ENCODE measurements at regions not wholly inside any gene's neighbourhood (a gene's known extent, or its start where the extent isn't known, plus 50 kb on each side); places are given as distances from the start of the nearest gene placed in this dataset.

DNA sequence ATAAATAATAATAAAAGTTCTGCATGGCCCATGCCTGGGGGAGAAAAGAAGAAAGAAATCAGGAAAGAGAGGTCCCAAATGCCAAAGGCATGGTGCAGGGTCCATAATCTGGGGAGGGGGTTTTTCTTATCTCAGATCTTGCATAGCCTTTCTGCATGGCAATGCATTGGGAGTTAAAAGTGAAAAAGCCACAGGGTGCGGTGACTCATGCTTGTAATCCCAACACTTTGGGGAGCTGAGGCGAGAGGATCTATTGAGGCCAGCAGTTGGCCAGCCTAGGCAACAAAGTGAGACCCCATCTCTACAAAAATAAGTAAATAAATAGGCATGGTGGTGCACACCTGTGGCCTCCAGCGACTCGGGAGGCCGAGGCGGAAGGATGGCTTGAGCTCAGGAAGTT is 76.8 kb upstream of the GATA2 start:
- peaks cover 15% of the 10 kb centered on the region for H3K27me3 Mint-ChIP-seq (ENCODE audit: low read depth)
- no peaks in the 10 kb centered on the region for H3K9me3 Mint-ChIP-seq
- H3K27ac Mint-ChIP-seq, result no peak overlapping the region
- CTCF ChIA-PET, result interaction anchor here (1.1 kb wide), 1 partner anchor 39 kb away, joined by 3 read pairs; no protein-coding TSS in a partner anchor
- H3K4me1 Mint-ChIP-seq (ENCODE audit: low read depth), result peaks cover 18% of the 10 kb centered on the region
- intact Hi-C loops (cut with micrococcal nuclease), result loop anchor here (5.0 kb wide), 1 partner anchor 77 kb away; the partner anchor contains the start of gene GATA2
- H3K4me3 Mint-ChIP-seq, result no peak overlapping the region
- DNase-seq, result no peak
- H3K36me3 Mint-ChIP-seq (ENCODE audit: low read depth), result no peaks in the 10 kb centered on the region

DNA sequence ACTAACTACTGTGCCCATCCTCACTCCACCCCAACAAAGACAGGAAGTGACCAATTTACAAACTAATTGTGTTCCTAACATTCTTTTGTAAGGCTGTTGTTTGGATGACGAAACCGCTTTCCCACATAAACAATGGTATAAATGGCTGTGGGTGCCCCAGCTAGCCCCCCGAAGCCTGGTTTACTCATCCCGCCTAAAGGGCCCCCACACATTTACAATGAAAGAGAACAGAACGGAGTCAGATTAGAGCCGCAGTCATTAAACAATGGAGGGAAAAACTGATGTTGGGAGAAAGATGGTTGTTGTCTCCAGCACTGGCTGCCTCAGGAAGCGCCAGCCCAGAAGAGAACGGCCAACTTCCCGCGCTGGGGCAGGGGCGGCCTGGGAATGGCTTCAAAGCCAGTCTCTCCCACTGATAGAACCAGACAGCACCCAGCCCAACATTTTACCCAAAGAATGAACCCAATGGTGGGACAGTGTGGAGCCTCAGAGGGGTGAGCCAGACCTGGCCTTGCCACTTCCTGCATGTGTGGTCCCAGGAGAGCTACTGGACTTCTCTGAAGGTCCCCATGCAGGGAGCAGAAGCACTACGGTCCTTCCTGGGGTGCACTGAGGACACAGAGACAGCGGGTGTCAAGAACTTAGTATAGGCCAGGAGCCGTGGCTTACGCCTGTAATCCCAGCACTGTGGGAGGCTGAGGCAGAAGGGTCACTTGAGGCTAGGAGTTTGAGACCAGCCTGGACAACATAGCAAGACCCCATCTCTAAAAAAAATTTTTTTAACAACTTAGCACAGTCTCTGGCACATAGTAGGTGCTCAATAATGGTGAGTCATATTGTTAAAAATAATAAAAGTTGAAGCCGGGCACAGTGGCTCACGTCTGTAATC is 75.8 kb upstream of the GATA2 start:
- DNase-seq, result no peak
- Mint-ChIP-seq H3K36me3 (ENCODE audit: low read depth) (no peaks in the 10 kb centered on the region), H3K27me3 (ENCODE audit: low read depth) (peaks cover 12% of the 10 kb centered on the region), H3K4me3 (no peak overlapping the region), H3K27ac (no peak overlapping the region), H3K9me3 (no peaks in the 10 kb centered on the region), H3K4me1 (ENCODE audit: low read depth) (peaks cover 16% of the 10 kb centered on the region)
- CTCF ChIA-PET, result interaction anchor here (1.1 kb wide), 1 partner anchor 12 kb away, joined by 6 read pairs; no protein-coding TSS in a partner anchor
- intact Hi-C loops (cut with micrococcal nuclease), result no loop called here

DNA sequence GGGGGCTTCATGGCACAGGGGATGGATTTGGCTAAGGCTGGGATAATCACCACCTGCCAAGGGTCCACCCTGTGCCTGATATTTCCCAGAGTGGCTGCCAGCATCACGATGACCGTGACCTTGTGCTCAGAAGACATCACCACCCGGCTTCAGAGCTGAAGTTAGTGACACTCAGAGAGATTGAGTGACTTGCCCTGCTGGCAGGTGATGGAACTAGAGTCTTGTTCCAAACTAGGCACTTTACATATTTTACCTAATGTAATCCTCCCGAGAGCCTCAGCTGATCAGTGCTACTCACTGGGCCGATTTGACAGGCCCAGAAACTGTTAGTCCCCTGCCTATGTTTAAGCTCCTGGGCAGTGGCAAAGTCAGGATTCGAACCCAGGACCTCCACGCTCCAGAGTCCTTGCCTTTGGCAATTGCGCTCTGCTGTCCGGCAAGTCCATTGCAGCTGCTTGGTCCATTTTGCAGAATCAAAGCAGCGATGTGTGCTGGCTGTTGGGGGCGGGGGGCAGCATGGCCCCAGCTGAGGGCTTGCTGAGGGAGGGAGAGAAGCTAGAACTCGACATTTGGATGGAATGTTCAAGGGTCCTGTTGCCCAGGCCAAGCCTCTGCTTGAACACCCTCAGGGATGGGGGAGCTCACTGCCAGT is 74.8 kb upstream of the GATA2 start:
- Mint-ChIP-seq H3K27me3 (ENCODE audit: low read depth) (peaks cover 9% of the 10 kb centered on the region), H3K36me3 (ENCODE audit: low read depth) (no peaks in the 10 kb centered on the region), H3K4me3 (no peak overlapping the region), H3K4me1 (ENCODE audit: low read depth) (peaks cover 6% of the 10 kb centered on the region), H3K27ac (no peak overlapping the region), H3K9me3 (no peaks in the 10 kb centered on the region)
- DNase-seq, result no peak
- intact Hi-C loops (cut with micrococcal nuclease), result no loop called here
- CTCF ChIA-PET, result interaction anchor here (1.1 to 1.4 kb wide), 2 partner anchors 11 to 39 kb away, joined by 6 to 7 read pairs; no protein-coding TSS in a partner anchor

DNA sequence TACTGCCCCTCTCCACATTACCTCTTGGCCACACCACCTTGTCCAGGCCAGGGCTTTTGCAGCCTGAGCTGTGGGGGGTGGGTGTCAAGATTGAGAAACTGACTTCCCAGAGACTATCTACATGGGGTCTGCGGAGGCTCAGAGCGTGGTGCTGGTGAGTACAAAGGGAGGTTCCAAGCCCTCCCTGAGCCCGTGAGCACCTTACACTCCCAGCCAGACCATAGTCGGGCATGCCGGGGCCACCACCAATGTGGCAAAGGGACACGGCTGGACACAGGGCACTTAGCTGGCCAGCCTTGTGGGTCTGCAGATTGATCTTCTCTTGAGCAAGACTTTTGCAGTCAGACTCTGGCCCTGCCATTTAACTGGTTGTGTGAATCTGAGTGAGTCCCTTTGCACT is 74.1 kb upstream of the GATA2 start:
- Mint-ChIP-seq H3K9me3 (no peaks in the 10 kb centered on the region), H3K4me3 (no peak overlapping the region), H3K27ac (no peak overlapping the region), H3K36me3 (ENCODE audit: low read depth) (no peaks in the 10 kb centered on the region), H3K4me1 (ENCODE audit: low read depth) (no peaks in the 10 kb centered on the region), H3K27me3 (ENCODE audit: low read depth) (peaks cover 9% of the 10 kb centered on the region)
- CTCF ChIA-PET, result interaction anchor here (1.4 kb wide), 1 partner anchor 40 kb away, joined by 7 read pairs; no protein-coding TSS in a partner anchor
- intact Hi-C loops (cut with micrococcal nuclease), result no loop called here
- no peak for DNase-seq

DNA sequence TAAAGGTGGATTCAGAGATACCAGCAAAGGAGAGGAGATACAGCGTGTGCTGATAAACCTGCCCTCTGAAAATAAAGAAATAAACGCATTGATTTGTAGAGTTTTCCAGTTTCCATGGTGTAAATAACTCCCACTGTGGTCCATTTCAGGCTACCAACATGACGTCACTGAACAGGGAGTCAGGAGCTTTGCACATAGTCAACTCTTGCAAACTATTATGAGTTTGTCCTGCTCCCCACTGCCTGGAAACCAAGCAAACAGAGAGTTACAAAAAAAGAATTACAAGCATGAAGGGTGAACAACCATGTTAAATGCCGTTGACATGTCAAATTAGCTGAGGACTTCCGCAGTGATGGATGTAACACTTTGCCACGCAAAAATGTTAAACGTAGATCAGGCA is 70.4 kb upstream of the GATA2 start:
- no peak for DNase-seq
- Mint-ChIP-seq H3K27ac (no peak overlapping the region), H3K4me3 (no peak overlapping the region), H3K4me1 (ENCODE audit: low read depth) (peaks cover 4% of the 10 kb centered on the region), H3K9me3 (no peaks in the 10 kb centered on the region), H3K27me3 (ENCODE audit: low read depth) (peaks cover 11% of the 10 kb centered on the region), H3K36me3 (ENCODE audit: low read depth) (no peaks in the 10 kb centered on the region)
- CTCF ChIA-PET, result no interaction called here
- intact Hi-C loops (cut with micrococcal nuclease), result no loop called here

DNA sequence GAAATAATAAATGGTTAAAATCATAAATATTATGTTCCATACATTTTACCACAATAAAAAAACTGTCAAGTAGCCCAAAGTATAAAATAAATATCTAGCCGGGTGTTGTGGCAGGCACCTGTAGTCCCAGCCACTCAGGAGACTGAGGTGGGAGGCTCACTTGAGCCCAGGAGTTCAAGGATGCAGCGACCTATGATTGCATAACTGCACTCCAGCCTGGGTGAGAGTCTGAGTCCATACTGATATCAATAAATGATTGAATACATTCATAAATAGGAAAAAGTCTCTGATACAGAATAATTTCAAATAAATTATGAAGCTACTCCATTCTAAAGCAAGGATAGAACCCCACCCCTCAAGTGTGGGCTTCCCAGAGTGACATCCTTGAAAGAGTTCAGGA is 68.5 kb upstream of the GATA2 start:
- CTCF ChIA-PET, result no interaction called here
- no peaks in the 10 kb centered on the region for H3K9me3 Mint-ChIP-seq
- H3K4me1 Mint-ChIP-seq (ENCODE audit: low read depth), result peaks cover 4% of the 10 kb centered on the region
- H3K36me3 Mint-ChIP-seq (ENCODE audit: low read depth), result no peaks in the 10 kb centered on the region
- H3K27me3 Mint-ChIP-seq (ENCODE audit: low read depth), result peaks cover 22% of the 10 kb centered on the region
- no peak overlapping the region for H3K4me3 Mint-ChIP-seq
- no peak for DNase-seq
- no peak overlapping the region for H3K27ac Mint-ChIP-seq
- intact Hi-C loops (cut with micrococcal nuclease), result no loop called here

DNA sequence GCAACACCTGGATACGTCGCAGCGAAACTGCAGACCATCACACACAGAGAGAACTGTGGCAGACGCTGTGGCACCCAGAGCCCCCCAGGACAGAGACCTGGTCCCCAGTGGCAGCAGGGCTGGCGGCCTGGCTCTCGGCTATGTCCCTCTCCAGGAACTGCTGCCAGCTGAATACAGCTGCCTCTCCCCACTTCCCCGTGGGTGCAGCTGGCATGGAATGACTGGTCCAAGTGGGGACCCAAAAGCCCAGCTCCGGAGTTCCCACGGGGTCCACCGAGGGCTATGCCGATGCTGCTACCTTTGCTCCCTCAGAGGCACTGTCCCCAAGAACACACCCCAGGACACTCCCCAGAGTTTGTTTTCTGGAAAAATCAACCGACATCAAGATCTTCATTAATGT is 67.8 kb upstream of the GATA2 start:
- Mint-ChIP-seq H3K27me3 (ENCODE audit: low read depth) (peaks cover 25% of the 10 kb centered on the region), H3K27ac (no peak overlapping the region), H3K36me3 (ENCODE audit: low read depth) (no peaks in the 10 kb centered on the region), H3K4me1 (ENCODE audit: low read depth) (peaks cover 4% of the 10 kb centered on the region), H3K9me3 (no peaks in the 10 kb centered on the region), H3K4me3 (no peak overlapping the region)
- intact Hi-C loops (cut with micrococcal nuclease), result no loop called here
- DNase-seq, result no peak
- CTCF ChIA-PET, result no interaction called here

DNA sequence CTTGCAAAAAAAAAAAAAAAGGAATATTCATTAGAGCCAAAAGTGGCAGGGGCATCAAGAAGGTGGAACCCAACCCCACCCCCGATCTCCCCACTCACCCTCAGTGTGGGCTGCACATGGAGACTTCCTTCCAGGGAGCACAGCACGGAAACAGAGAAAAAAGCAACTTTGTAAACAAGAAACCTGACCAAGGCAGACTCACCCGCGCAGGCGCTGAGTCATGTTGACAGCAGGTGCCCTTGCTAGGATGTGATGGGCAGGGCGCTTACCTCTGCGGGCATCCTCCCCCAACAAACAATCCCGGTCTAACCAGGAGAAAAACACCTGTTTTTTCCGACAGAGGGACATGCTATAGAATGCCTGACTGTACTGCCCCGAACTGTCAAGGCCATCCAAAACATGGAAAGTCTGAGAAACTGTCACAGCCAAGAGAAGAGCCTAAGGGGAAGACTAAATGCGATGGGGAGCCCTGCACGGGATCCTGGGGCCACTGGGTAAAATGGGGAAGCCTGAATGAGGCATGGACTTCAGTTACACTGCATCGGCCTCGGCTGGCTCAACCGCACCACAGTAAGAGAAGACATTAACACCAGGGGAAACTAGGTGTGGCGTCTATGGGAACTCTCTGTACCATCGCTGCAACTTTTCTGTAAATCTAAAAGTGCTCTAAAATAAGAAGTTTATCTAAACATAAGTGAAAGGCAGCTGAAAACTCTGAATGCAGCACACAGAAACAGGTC is 66.7 kb upstream of the GATA2 start:
- H3K27ac Mint-ChIP-seq, result no peak overlapping the region
- no peak overlapping the region for H3K4me3 Mint-ChIP-seq
- CTCF ChIA-PET, result no interaction called here
- peak; percentile 43 for DNase-seq
- H3K27me3 Mint-ChIP-seq (ENCODE audit: low read depth), result peaks cover 30% of the 10 kb centered on the region
- no peaks in the 10 kb centered on the region for H3K9me3 Mint-ChIP-seq
- H3K36me3 Mint-ChIP-seq (ENCODE audit: low read depth), result no peaks in the 10 kb centered on the region
- peaks cover 6% of the 10 kb centered on the region for H3K4me1 Mint-ChIP-seq (ENCODE audit: low read depth)
- intact Hi-C loops (cut with micrococcal nuclease), result no loop called here

DNA sequence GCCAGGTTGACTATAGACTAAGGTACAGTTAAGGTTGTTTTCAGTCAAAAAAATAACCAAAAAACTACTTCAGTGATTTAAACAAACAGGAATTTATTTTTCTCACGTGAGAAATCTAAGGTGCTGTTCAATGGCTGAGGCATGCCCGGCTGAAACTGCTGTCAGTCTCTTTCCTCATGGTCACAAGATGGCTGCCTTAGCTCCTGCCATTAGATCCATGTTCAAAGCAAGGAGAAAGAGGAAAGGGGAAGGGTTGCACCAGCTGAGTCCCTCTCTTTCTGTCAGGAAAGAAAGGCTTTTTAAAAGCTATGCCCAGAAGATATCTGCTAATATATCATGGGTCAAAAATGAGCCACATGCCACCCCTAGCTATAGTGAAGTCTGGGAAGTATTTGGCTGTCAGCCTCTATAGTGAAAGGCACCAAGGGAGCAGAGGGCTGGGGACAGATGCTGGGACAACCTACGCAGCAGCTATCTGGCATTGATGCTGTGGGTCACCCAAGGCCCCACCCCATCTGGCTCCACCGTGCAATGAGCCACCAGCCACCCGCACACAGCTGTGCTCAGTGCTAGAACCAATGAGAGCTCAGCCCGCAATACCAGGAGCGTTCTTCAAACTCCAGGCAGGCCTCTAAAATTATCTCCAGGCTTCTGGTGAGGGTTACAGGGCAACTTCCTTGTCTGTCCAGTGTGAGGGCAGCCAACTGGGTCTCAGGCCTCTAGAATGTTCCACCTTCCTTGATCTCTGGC is 64.7 kb upstream of the GATA2 start:
- Mint-ChIP-seq H3K36me3 (ENCODE audit: low read depth) (no peaks in the 10 kb centered on the region), H3K4me1 (ENCODE audit: low read depth) (peaks cover 7% of the 10 kb centered on the region), H3K27me3 (ENCODE audit: low read depth) (peaks cover 47% of the 10 kb centered on the region), H3K9me3 (no peaks in the 10 kb centered on the region), H3K27ac (no peak overlapping the region), H3K4me3 (no peak overlapping the region)
- intact Hi-C loops (cut with micrococcal nuclease), result no loop called here
- CTCF ChIA-PET, result interaction anchor here (1.0 to 1.3 kb wide), 3 partner anchors 10 to 26 kb away, joined by 3 to 6 read pairs (median 3); no protein-coding TSS in a partner anchor
- no peak for DNase-seq

DNA sequence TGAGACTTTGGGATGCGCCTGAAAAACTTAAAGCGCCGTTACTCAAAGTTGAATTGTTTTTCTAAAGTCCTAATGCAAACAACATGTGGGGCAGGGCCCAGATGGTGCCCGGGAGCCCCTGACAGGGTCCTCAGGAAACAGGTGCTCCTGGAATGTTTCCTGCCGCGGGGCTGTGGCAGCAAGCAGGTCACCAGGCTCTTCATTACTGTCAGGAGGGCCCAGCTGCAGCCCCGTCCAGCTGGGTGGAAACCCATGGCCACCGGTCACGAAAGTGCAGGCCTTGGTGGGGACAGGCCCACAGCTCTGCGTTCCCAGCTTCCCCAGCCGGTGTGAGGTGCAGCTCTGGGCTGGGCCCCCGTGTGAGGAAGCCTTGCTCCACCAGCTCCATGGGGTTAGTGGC is 63.9 kb upstream of the GATA2 start:
- Mint-ChIP-seq H3K36me3 (ENCODE audit: low read depth) (no peaks in the 10 kb centered on the region), H3K27me3 (ENCODE audit: low read depth) (peaks cover 52% of the 10 kb centered on the region), H3K27ac (no peak overlapping the region), H3K4me3 (no peak overlapping the region), H3K9me3 (no peaks in the 10 kb centered on the region), H3K4me1 (ENCODE audit: low read depth) (peaks cover 7% of the 10 kb centered on the region)
- intact Hi-C loops (cut with micrococcal nuclease), result no loop called here
- CTCF ChIA-PET, result interaction anchor here (1.0 to 1.3 kb wide), 3 partner anchors 11 to 27 kb away, joined by 3 to 6 read pairs (median 3); no protein-coding TSS in a partner anchor
- no peak for DNase-seq

DNA sequence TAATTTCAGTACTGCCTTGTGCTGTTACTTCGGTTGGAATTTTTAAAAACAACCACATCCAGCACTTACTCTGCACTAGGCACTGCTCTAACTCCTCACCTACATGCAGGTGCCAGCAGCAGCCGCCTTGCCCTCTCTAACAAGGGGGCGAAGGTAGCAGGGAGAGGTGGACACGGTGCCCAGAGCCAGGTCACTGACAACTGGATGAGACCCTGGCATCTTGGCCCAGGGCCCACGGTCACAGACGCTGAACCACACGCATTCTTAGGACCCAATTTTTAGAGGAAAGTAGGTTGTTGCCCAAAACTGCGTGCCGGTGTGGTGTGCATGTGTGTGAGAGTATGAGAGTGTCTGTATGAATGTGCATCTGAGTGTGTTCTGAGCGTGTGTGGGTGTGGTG is 63.4 kb upstream of the GATA2 start:
- Mint-ChIP-seq H3K36me3 (ENCODE audit: low read depth) (no peaks in the 10 kb centered on the region), H3K4me3 (no peak overlapping the region), H3K4me1 (ENCODE audit: low read depth) (peaks cover 7% of the 10 kb centered on the region), H3K27me3 (ENCODE audit: low read depth) (peaks cover 54% of the 10 kb centered on the region), H3K9me3 (no peaks in the 10 kb centered on the region), H3K27ac (no peak overlapping the region)
- CTCF ChIA-PET, result no interaction called here
- no peak for DNase-seq
- intact Hi-C loops (cut with micrococcal nuclease), result no loop called here

DNA sequence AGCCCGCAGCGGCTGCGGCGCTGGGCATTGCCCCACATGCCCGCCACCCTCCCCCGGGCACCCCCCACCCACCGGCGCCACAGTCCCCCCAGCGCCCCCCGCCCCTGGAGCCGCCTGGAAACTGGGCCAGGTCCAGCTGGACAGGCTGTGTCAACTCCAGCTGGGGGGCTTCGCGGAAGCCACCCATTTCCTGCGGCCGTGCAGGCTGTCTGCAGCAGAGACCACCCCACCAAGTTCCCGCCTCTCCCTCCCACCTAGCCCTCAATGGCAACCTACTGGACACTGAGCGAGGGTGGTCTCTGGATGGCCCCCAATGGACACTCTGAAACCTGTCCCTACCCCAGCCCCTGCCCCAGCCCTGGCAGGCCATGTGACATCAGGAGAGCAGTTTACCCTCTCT is 62.8 kb upstream of the GATA2 start:
- H3K27ac Mint-ChIP-seq, result no peak overlapping the region
- DNase-seq, result no peak
- H3K4me1 Mint-ChIP-seq (ENCODE audit: low read depth), result peaks cover 7% of the 10 kb centered on the region
- H3K36me3 Mint-ChIP-seq (ENCODE audit: low read depth), result no peaks in the 10 kb centered on the region
- no peaks in the 10 kb centered on the region for H3K9me3 Mint-ChIP-seq
- no peak overlapping the region for H3K4me3 Mint-ChIP-seq
- intact Hi-C loops (cut with micrococcal nuclease), result no loop called here
- peaks cover 56% of the 10 kb centered on the region for H3K27me3 Mint-ChIP-seq (ENCODE audit: low read depth)
- CTCF ChIA-PET, result no interaction called here

Data from activated naive CD4-positive, alpha-beta T cell treated with anti-CD3 and anti-CD28 coated beads for 36 hours (primary cell).